Common myeloid progenitor, CD34-positive (primary cell): ENCODE measurements at regions not wholly inside any gene's neighbourhood (a gene's known extent, or its start where the extent isn't known, plus 50 kb on each side); places are given as distances from the start of the nearest gene placed in this dataset.
A peak's percentile ranks its signal among the peaks of the same experiment; 100 is the strongest.

Source experiments
- CTCF ChIA-PET: fragments of 350-600 bp; sonication (Branson Sonifier 250); formaldehyde crosslinking; loops from one replicate; lab custom pipeline; 2021; ENCODE audit warnings: antibody characterized with exemption; lab: Charles Lee
- POLR2A ChIA-PET: fragments of 350-600 bp; sonication (Branson Sonifier 250); formaldehyde crosslinking; loops from one replicate; lab custom pipeline; 2021; ENCODE audit warnings: antibody characterized with exemption; lab: Charles Lee
- DNase-seq, 3 donors: peaks; one replicate each; pipeline versions ENCODE4 v3.0.0 to v3.0.0-alpha.2; 2013
- H3K27ac ChIP-seq, 2 experiments: 1 replicate in 1 of 2; 2 replicates in 1 of 2; pipeline ENCODE4 v1.7.0; 2013; ENCODE audit warnings: inconsistent platforms in 2 of 2, low read length in 2 of 2, mild to moderate bottlenecking in 2 of 2, low read depth in 1 of 2, moderate library complexity in 1 of 2; ENCODE audit not compliant: severe bottlenecking in 2 of 2, insufficient read depth in 1 of 2, poor library complexity in 1 of 2
- H3K27me3 ChIP-seq, 5 experiments: replicated peaks in 2 of 5; 1 replicate in 3 of 5; 2 replicates in 2 of 5; pipeline versions ENCODE4 v1.6.1 to v1.7.0; 2013; ENCODE audit warnings: low read length in 4 of 5, mild to moderate bottlenecking in 2 of 5, moderate library complexity in 2 of 5, inconsistent platforms in 1 of 5; ENCODE audit not compliant: insufficient read depth in 5 of 5, control insufficient read depth in 4 of 5
- H3K36me3 ChIP-seq, 4 experiments: 1 replicate in 2 of 4; 2 replicates in 2 of 4; pipeline versions ENCODE4 v1.6.1 to v1.7.0; 2013; ENCODE audit warnings: low read length in 3 of 4, control low read depth in 1 of 4, mild to moderate bottlenecking in 1 of 4; ENCODE audit not compliant: control insufficient read depth in 4 of 4, insufficient read depth in 4 of 4
- H3K4me1 ChIP-seq, 4 experiments: 1 replicate in 3 of 4; 2 replicates in 1 of 4; pipeline versions ENCODE4 v1.6.1 to v1.7.1; 2013; ENCODE audit warnings: low read length in 3 of 4, mild to moderate bottlenecking in 3 of 4, control low read depth in 1 of 4, inconsistent platforms in 1 of 4, moderate library complexity in 1 of 4; ENCODE audit not compliant: control insufficient read depth in 4 of 4, insufficient read depth in 4 of 4; ENCODE audit errors: control extremely low read depth in 1 of 4
- H3K4me3 ChIP-seq, 7 experiments: 1 replicate in 4 of 7; 2 replicates in 3 of 7; pipeline versions ENCODE4 v1.5.1 to v1.7.0; 2013; ENCODE audit warnings: mild to moderate bottlenecking in 7 of 7, low read length in 6 of 7, moderate library complexity in 6 of 7, inconsistent platforms in 2 of 7, low read depth in 2 of 7, control low read depth in 1 of 7; ENCODE audit not compliant: insufficient read depth in 4 of 7, control insufficient read depth in 1 of 7; ENCODE audit errors: extremely low read depth in 1 of 7
- H3K9me3 ChIP-seq, 5 experiments: 1 replicate in 4 of 5; 2 replicates in 1 of 5; pipeline versions ENCODE4 v1.6.1 to v1.7.1; 2013; ENCODE audit warnings: low read length in 4 of 5, mild to moderate bottlenecking in 2 of 5, inconsistent platforms in 1 of 5, low read depth in 1 of 5, moderate library complexity in 1 of 5; ENCODE audit not compliant: control insufficient read depth in 4 of 5, insufficient read depth in 2 of 5; ENCODE audit errors: control extremely low read depth in 1 of 5
- WGBS: methylation state at CpG from one replicate; pipeline ENCODE4 v1.1.5; 2013; ENCODE audit not compliant: insufficient coverage; 5-methylcytosine and 5-hydroxymethylcytosine counted together

- no peaks in the 10 kb centered on the region for H3K36me3 ChIP-seq
- DNase-seq: no peak
- no peaks in the 10 kb centered on the region for H3K27me3 ChIP-seq
- POLR2A ChIA-PET: no interaction called here
- H3K4me1 ChIP-seq: no peaks in the 10 kb centered on the region
- H3K9me3 ChIP-seq: no peaks in the 10 kb centered on the region
- no peak overlapping the region for H3K27ac ChIP-seq
- CTCF ChIA-PET: no interaction called here
- no peak overlapping the region for H3K4me3 ChIP-seq
These were observed 260.6 kb upstream of the MAD2L1 start for GRCh38 chr4:120327276-120327675.

GRCh38 chr4:120319046-120319767 lies 252.6 kb upstream of the MAD2L1 start:
- no peaks in the 10 kb centered on the region for H3K36me3 ChIP-seq
- no peak overlapping the region for H3K4me3 ChIP-seq
- H3K9me3 ChIP-seq: no peaks in the 10 kb centered on the region
- CTCF ChIA-PET: interaction anchor here (0.8 kb wide), 1 partner anchor 21 kb away, joined by 3 read pairs; no protein-coding TSS in a partner anchor
- POLR2A ChIA-PET: no interaction called here
- no peak overlapping the region for H3K27ac ChIP-seq
- no CpG with 5 or more reads among the region's 1 CpG for WGBS
- no peaks in the 10 kb centered on the region for H3K4me1 ChIP-seq
- H3K27me3 ChIP-seq: no peaks in the 10 kb centered on the region
- DNase-seq: no peak

GRCh38 chr4:120318196-120318846 lies 251.7 kb upstream of the MAD2L1 start:
- ChIA-PET CTCF (interaction anchor here (0.8 kb wide), 1 partner anchor 22 kb away, joined by 3 read pairs; no protein-coding TSS in a partner anchor), POLR2A (no interaction called here)
- no peak for DNase-seq
- Histone ChIP-seq H3K27ac (no peak overlapping the region), H3K4me3 (no peak overlapping the region), H3K36me3 (no peaks in the 10 kb centered on the region), H3K4me1 (no peaks in the 10 kb centered on the region), H3K9me3 (no peaks in the 10 kb centered on the region), H3K27me3 (no peaks in the 10 kb centered on the region)
- 77% methylated on average over 4 of the region's 5 CpGs for WGBS

GRCh38 chr4:120317713-120318112 lies 251.1 kb upstream of the MAD2L1 start:
- ChIA-PET POLR2A (no interaction called here), CTCF (no interaction called here)
- no peaks in the 10 kb centered on the region for H3K36me3 ChIP-seq
- no peaks in the 10 kb centered on the region for H3K9me3 ChIP-seq
- no peak overlapping the region for H3K4me3 ChIP-seq
- WGBS: 100% methylated on average over 1 of the region's 2 CpGs
- no peaks in the 10 kb centered on the region for H3K4me1 ChIP-seq
- H3K27ac ChIP-seq: no peak overlapping the region
- no peak for DNase-seq
- H3K27me3 ChIP-seq: no peaks in the 10 kb centered on the region

- H3K4me3 ChIP-seq: no peak overlapping the region
- DNase-seq: no peak
- WGBS: 100% methylated on average over 1 of the region's 1 CpG
- H3K4me1 ChIP-seq: no peaks in the 10 kb centered on the region
- no peaks in the 10 kb centered on the region for H3K9me3 ChIP-seq
- H3K27me3 ChIP-seq: no peaks in the 10 kb centered on the region
- H3K27ac ChIP-seq: no peak overlapping the region
- CTCF ChIA-PET: interaction anchor here (0.7 kb wide), 1 partner anchor 26 kb away, joined by 3 read pairs; no protein-coding TSS in a partner anchor
- POLR2A ChIA-PET: no interaction called here
- H3K36me3 ChIP-seq: no peaks in the 10 kb centered on the region
These were observed 249.8 kb upstream of the MAD2L1 start for GRCh38 chr4:120316416-120316815.

- WGBS: no CpG with 5 or more reads among the region's 2 CpGs
- no peak for DNase-seq
- Histone ChIP-seq H3K27me3 (no peaks in the 10 kb centered on the region), H3K36me3 (no peaks in the 10 kb centered on the region), H3K4me1 (no peaks in the 10 kb centered on the region), H3K27ac (no peak overlapping the region), H3K9me3 (no peaks in the 10 kb centered on the region), H3K4me3 (no peak overlapping the region)
- POLR2A ChIA-PET: no interaction called here
- CTCF ChIA-PET: no interaction called here
These were observed 248.3 kb upstream of the MAD2L1 start for GRCh38 chr4:120314969-120315368.

GRCh38 chr4:120304801-120305200 lies 238.2 kb upstream of the MAD2L1 start:
- H3K4me1 ChIP-seq: peaks cover 0 to 10% (median 0%) of the 10 kb centered on the region in 4 experiments
- ChIA-PET CTCF (no interaction called here), POLR2A (no interaction called here)
- H3K36me3 ChIP-seq: no peaks in the 10 kb centered on the region
- no CpG with 5 or more reads among the region's 2 CpGs for WGBS
- H3K27me3 ChIP-seq: no peaks in the 10 kb centered on the region
- H3K9me3 ChIP-seq: no peaks in the 10 kb centered on the region
- H3K27ac ChIP-seq: no peak overlapping the region
- no peak overlapping the region for H3K4me3 ChIP-seq
- peak in 2 of 3 donors; percentile 12 to 26 for DNase-seq
